Astrocyte of the cerebellum (primary cell): ENCODE measurements at regions not wholly inside any gene's neighbourhood (a gene's known extent, or its start where the extent isn't known, plus 50 kb on each side); places are given as distances from the start of the nearest gene placed in this dataset.
A peak's percentile ranks its signal among the peaks of the same experiment; 100 is the strongest.

Experiments
- DNase-seq: peaks from one replicate; pipeline ENCODE4 v3.0.0-alpha.2; 2011; ENCODE audit warnings: low read depth
- H3K4me3 ChIP-seq: 2 replicates; pipeline ENCODE4 v1.5.1; 2011; ENCODE audit warnings: mild to moderate bottlenecking, low read depth, low read length, moderate library complexity
- in situ Hi-C: cut with HindIII; loops from 2 replicates; pipeline ENCODE4 v1.10.0; 2017; ENCODE audit warnings: low sequenced_read_pairs
- TF ChIP-seq, protein P1 (sequence below): IDR thresholded peaks from 2 replicates; pipeline ENCODE4 v1.5.1; 2012; ENCODE audit warnings: low read length, low read depth, moderate library complexity, mild to moderate bottlenecking; ENCODE audit errors: missing control alignments

DNA sequence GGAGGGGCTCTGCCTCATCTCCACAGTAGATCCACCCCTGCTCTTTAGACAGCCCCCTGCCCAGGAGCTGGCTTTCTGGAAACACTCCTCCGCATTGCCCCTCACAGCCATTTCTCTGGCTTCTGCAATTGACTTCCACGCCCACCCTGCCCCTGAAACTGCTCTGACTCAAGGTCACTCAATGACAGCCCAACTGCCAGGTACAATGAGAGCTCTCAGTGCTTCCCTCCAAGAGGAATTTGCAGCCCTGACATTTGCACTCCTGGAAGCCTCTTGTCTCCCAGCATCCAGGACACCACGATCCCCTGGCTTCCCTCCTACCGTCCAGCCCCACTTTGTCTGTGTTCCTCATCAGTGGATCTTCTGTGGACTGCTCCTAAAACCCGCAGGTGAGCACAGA, 421.5 kb downstream of the SOX9 start:
- TF ChIP-seq, protein P1, sequence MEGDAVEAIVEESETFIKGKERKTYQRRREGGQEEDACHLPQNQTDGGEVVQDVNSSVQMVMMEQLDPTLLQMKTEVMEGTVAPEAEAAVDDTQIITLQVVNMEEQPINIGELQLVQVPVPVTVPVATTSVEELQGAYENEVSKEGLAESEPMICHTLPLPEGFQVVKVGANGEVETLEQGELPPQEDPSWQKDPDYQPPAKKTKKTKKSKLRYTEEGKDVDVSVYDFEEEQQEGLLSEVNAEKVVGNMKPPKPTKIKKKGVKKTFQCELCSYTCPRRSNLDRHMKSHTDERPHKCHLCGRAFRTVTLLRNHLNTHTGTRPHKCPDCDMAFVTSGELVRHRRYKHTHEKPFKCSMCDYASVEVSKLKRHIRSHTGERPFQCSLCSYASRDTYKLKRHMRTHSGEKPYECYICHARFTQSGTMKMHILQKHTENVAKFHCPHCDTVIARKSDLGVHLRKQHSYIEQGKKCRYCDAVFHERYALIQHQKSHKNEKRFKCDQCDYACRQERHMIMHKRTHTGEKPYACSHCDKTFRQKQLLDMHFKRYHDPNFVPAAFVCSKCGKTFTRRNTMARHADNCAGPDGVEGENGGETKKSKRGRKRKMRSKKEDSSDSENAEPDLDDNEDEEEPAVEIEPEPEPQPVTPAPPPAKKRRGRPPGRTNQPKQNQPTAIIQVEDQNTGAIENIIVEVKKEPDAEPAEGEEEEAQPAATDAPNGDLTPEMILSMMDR: no peak
- DNase-seq: no peak
- H3K4me3 ChIP-seq: no peak overlapping the region
- in situ Hi-C loops: loop anchor here (25.0 kb wide), 5 partner anchors 405 to 1905 kb away; no protein-coding TSS in a partner anchor

DNA sequence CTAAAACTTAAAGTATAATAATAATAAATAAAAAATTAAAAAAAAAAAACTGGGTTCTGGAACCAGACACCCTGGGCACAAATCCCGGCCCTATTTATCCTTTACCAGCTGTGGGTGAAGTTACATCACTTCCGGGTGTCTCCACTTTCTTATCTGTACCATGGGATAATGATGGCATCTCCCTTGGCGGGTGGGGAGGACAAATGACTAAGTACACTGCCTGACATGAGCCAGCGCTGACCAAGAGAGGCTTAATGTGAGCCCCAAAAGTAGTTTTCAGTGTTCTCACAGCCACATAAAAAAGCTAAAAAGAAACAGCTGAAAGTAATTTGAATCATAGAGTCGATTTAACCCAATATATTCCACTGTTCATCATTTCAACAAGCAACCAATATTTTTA, 424.9 kb downstream of the SOX9 start:
- TF ChIP-seq, protein P1: no peak
- in situ Hi-C loops: loop anchor here (25.0 kb wide), 5 partner anchors 408 to 1908 kb away; no protein-coding TSS in a partner anchor
- no peak overlapping the region for H3K4me3 ChIP-seq
- DNase-seq: no peak

GRCh38 chr17:72553051-72553755, 432.4 kb downstream of the SOX9 start:
- no peak overlapping the region for H3K4me3 ChIP-seq
- TF ChIP-seq, protein P1: no peak
- in situ Hi-C loops: no loop called here
- DNase-seq: no peak

GRCh38 chr17:72554508-72554907, 433.7 kb downstream of the SOX9 start:
- no peak overlapping the region for H3K4me3 ChIP-seq
- TF ChIP-seq, protein P1: no peak
- in situ Hi-C loops: no loop called here
- DNase-seq: no peak

DNA sequence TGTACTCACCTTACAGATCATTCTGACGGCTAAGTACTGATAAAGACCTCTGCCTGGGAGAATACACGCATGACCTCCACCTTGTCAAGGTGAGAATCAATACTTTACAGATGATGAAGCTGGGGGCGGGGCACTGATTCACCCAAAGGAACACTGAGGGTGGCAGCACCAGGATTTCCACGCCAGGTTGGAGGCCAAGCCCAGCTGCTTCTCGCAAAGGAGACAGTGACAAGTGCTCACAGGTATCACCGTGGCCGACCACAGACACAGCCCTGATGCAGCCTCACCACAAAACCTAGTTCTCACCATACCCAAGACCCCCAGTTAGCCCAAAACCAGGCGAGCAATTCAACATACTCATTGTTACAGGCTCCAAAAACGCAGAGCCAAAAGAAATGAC, 434.2 kb downstream of the SOX9 start:
- DNase-seq: no peak
- TF ChIP-seq, protein P1: no peak
- in situ Hi-C loops: no loop called here
- H3K4me3 ChIP-seq: no peak overlapping the region

GRCh38 chr17:72556944-72557826, 436.4 kb downstream of the SOX9 start:
- no peak overlapping the region for H3K4me3 ChIP-seq
- no peak for DNase-seq
- TF ChIP-seq, protein P1: peak; percentile 88

More at GRCh38 chr17:72556944-72557826, 436.4 kb downstream of the SOX9 start:
- in situ Hi-C loops: no loop called here
